Thyroid gland (tissue), 4 donors: ENCODE measurements at regions not wholly inside any gene's neighbourhood (a gene's known extent, or its start where the extent isn't known, plus 50 kb on each side); places are given as distances from the start of the nearest gene placed in this dataset.

ENCODE experiments used
- POLR2A ChIP-seq, 2 donors: fragments of 450-650 bp; IDR thresholded peaks; one replicate each; pipeline ENCODE4 v1.6.1; 2017; ENCODE audit warnings: antibody characterized with exemption in 2 of 2, mild to moderate bottlenecking in 2 of 2, moderate library complexity in 1 of 2
- TF ChIP-seq, protein P1 (sequence below), 6 experiments: fragments of 200-600 bp in 3 of 6; fragments of 450-650 bp in 3 of 6; sonication (generic) in 3 of 6; IDR thresholded peaks; one replicate each; pipeline ENCODE4 v1.5.1; 2016 to 2019; ENCODE audit warnings: antibody characterized with exemption in 6 of 6, mild to moderate bottlenecking in 2 of 6, inconsistent platforms in 1 of 6, moderate library complexity in 1 of 6

- TF ChIP-seq, protein P1, sequence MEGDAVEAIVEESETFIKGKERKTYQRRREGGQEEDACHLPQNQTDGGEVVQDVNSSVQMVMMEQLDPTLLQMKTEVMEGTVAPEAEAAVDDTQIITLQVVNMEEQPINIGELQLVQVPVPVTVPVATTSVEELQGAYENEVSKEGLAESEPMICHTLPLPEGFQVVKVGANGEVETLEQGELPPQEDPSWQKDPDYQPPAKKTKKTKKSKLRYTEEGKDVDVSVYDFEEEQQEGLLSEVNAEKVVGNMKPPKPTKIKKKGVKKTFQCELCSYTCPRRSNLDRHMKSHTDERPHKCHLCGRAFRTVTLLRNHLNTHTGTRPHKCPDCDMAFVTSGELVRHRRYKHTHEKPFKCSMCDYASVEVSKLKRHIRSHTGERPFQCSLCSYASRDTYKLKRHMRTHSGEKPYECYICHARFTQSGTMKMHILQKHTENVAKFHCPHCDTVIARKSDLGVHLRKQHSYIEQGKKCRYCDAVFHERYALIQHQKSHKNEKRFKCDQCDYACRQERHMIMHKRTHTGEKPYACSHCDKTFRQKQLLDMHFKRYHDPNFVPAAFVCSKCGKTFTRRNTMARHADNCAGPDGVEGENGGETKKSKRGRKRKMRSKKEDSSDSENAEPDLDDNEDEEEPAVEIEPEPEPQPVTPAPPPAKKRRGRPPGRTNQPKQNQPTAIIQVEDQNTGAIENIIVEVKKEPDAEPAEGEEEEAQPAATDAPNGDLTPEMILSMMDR (IDR thresholded peaks at IDR 0.05): no peak
- no peak for TF ChIP-seq POLR2A (IDR thresholded peaks at IDR 0.05)
Measured at GRCh38 chr16:5590416-5590815, 492.8 kb upstream of the EEF2KMT start.
